ENCODE measurements at regions not wholly inside any gene's neighbourhood (a gene's known extent, or its start where the extent isn't known, plus 50 kb on each side); places are given as distances from the start of the nearest gene placed in this dataset.
"Not testable (repeated sequence)": the region's sequence is repeated elsewhere in the genome, so short reads cannot be mapped to it uniquely, and the experiment has no call there.

DNA sequence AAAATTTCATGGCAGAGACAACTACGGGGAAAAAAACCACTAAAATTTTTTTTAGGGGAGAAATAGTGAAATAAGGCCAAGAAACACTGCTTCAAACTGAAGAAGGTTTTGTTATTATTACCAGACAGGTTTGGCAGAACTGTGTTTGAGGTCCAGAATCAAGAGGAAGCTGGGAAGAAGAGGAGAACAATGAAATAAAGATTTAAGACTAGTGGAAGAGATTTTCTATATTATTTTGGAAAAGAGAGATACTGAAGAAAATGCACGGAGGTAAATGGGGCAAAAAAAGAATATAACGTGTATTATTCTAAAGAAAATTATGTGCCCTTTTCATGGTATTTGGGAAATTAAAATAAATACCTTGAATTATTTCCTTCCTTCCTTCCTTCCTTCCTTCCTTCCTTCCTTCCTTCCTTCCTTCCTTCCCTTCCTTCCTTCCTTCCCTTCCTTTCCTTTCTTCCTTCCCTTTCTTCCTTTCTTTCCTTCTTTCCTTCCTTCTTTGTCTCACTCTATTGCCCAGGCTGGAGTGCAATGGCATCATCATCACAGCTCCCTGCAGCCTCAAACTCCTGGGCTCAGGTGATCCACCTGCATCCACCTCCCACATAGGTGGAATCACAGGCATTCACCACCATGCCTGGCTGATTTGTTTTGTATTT lies 124.3 kb downstream of the GJA1 start:
- TF ChIP-seq, protein P1, sequence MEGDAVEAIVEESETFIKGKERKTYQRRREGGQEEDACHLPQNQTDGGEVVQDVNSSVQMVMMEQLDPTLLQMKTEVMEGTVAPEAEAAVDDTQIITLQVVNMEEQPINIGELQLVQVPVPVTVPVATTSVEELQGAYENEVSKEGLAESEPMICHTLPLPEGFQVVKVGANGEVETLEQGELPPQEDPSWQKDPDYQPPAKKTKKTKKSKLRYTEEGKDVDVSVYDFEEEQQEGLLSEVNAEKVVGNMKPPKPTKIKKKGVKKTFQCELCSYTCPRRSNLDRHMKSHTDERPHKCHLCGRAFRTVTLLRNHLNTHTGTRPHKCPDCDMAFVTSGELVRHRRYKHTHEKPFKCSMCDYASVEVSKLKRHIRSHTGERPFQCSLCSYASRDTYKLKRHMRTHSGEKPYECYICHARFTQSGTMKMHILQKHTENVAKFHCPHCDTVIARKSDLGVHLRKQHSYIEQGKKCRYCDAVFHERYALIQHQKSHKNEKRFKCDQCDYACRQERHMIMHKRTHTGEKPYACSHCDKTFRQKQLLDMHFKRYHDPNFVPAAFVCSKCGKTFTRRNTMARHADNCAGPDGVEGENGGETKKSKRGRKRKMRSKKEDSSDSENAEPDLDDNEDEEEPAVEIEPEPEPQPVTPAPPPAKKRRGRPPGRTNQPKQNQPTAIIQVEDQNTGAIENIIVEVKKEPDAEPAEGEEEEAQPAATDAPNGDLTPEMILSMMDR (IDR thresholded peaks at IDR 0.05) = no peak
- no peak for TF ChIP-seq ZFX (IDR thresholded peaks at IDR 0.05; ENCODE audit: borderline replicate concordance)
- no peak overlapping the region for H3K27ac ChIP-seq

DNA sequence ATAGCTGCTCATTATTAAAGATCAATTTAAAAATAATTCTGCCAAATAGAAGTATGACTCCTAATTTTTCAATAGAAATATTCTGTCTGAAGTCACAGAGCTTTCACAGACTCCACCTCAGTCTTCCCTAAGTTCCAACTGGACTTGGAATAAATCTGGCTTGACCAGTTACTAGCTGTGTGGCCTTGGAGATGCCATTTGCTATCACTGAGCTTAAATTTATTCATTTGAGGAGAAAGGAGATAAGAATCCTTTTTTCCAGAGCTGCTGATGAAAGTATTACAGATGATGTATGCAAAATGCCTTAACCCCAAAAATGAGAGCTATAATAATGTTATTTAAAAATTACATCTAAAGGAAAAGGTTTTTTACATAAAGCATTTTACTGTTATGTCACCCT lies 125.0 kb downstream of the GJA1 start:
- no peak overlapping the region for H3K27ac ChIP-seq
- TF ChIP-seq, protein P1 (IDR thresholded peaks at IDR 0.05) = no peak
- TF ChIP-seq ZFX (IDR thresholded peaks at IDR 0.05; ENCODE audit: borderline replicate concordance) = no peak

DNA sequence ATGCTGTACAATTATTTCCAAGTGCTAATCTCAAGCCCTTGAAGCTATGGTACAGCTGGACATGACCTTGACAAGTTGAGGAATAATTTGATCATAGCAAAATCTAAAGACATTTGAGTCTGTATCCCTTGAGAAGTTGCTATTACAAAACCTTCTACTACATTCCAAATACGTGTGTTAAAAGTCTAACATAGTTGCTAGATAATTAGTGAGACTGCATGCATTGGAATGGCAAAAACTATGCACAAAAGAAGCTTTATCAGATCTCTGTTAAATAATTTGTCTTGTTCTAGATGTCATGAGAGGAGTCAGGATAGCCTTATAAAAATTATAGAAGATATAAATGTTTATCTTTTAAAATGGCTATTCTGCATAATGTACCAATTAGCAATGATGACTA lies 127.8 kb downstream of the GJA1 start:
- H3K27ac ChIP-seq = no peak overlapping the region
- TF ChIP-seq, protein P1 (IDR thresholded peaks at IDR 0.05) = no peak
- TF ChIP-seq ZFX (IDR thresholded peaks at IDR 0.05; ENCODE audit: borderline replicate concordance) = no peak

DNA sequence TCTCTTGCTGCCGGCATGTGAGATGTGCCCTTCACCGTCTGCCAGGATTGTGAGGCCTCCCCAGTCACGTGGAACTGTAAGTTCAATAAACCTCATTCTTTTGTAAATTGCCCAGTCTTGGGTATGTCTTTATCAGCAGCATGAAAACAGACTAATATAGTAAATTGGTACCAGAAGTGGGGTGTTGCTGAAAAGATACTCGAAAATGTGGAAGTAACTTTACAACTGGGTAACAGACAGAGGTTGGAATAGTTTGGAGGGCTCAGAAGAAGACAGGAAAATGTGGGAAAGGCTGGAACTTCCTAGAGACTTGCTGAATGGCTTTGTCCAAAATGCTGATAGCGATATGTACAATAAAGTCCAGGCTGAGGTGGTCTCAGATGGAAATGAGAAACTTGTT lies 129.1 kb downstream of the GJA1 start:
- not testable (repeated sequence) for H3K27ac ChIP-seq

DNA sequence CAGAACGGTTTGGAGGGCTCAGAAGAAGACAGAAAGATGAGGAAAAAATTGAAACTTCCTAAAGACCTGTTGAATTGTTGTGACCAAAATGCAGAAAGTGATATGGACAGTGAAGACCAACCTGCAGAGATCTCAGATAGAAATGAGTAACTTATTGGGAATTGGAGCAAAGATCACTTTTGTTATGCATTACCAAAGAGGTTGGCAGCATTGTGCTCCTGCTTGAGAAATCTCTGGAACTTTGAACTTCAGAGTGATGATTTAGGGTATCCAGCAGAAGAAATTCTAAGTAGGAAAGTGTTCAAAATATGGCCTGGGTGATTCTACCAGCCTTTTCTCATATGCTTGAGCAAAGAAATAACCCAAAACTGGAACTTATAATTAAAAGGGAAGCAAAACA lies 136.0 kb downstream of the GJA1 start:
- TF ChIP-seq ZFX (IDR thresholded peaks at IDR 0.05; ENCODE audit: borderline replicate concordance) = no peak
- TF ChIP-seq, protein P1 (IDR thresholded peaks at IDR 0.05) = no peak
- H3K27ac ChIP-seq = no peak overlapping the region

DNA sequence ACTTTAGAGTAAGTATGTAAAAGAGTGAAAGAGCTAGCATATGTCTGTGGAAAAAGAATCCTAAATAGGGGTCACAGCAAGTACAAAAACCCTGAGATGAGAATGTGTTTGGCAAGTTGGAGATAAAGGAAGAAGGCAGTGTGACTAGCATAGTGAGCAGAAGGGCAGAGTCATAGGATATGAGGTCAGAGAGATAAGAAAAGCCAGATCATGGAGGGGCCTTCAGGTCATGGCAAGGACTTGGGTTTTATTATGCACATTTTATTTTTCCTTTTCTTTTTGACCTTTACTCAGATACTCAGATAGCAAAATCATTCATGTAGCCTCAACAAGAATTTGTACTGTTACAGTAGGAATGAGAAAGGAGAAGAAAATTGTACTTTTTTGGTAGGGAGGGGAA lies 138.0 kb downstream of the GJA1 start:
- no peak overlapping the region for H3K27ac ChIP-seq
- TF ChIP-seq ZFX (IDR thresholded peaks at IDR 0.05; ENCODE audit: borderline replicate concordance) = no peak
- TF ChIP-seq, protein P1 (IDR thresholded peaks at IDR 0.05) = no peak

DNA sequence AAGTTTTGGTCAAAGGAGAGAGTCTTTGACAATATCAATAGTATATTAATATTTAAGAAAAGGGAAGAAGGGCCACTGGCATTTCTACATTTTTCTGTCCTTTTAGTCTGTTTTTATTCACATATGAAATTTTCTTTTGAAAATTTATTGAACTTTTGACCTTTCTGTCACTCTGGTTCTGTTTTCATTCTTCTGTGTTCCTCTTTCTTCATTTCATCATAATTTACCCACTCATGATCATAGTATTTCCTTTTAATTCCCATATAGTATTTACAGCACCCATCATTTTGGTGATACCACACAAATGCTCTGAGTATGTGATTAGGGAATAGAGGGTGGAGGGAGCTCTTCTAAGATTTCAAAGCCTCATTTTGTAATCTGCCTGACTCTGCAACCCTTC lies 142.8 kb downstream of the GJA1 start:
- TF ChIP-seq ZFX (IDR thresholded peaks at IDR 0.05; ENCODE audit: borderline replicate concordance) = no peak
- TF ChIP-seq, protein P1 (IDR thresholded peaks at IDR 0.05) = no peak
- H3K27ac ChIP-seq = no peak overlapping the region

DNA sequence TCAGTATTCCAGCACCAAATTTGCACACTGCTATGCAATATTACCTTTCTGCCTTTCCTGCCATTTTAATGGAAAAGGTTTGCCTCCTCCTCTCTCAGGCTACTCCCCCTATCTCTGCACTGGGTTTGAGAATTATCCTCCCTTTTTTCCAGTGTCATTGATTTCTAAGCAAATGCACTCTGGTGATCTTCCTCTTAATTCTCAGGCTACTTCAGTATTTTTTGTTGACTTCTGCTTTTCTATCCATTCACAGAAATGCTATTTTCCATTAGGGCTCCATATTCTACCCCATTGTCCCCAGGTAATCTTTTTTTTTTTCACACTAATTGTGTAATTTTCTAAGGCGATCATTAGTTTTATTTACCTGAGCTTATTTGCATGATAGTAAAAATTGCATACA lies 144.0 kb downstream of the GJA1 start:
- no peak for TF ChIP-seq ZFX (IDR thresholded peaks at IDR 0.05; ENCODE audit: borderline replicate concordance)
- TF ChIP-seq, protein P1 (IDR thresholded peaks at IDR 0.05) = no peak
- H3K27ac ChIP-seq = no peak overlapping the region
